OCI-LY7 (cell line): ENCODE measurements at regions not wholly inside any gene's neighbourhood (a gene's known extent, or its start where the extent isn't known, plus 50 kb on each side); places are given as distances from the start of the nearest gene placed in this dataset.

ENCODE experiments used
- BruUV-seq: library from RNA; stranded (reverse); fragments of 400-500 nt; replicated peaks from 2 replicates; lab custom pipeline; 2021; lab: Mats Ljungman, UMichigan
- CTCF ChIA-PET: fragments of 300-600 bp; sonication (Branson Sonifier 250); formaldehyde crosslinking; loops from one replicate; lab custom pipeline; 2022; ENCODE audit warnings: antibody characterized with exemption; ENCODE audit not compliant: unreplicated experiment; lab: Charles Lee
- POLR2A ChIA-PET: fragments of 300-600 bp; sonication (Branson Sonifier 250); formaldehyde crosslinking; loops from one replicate; lab custom pipeline; 2022; ENCODE audit warnings: antibody characterized with exemption; lab: Charles Lee
- DNase-seq: peaks from one replicate; pipeline ENCODE4 v3.0.0-alpha.2; 2015; ENCODE audit warnings: low spot score
- H2AFZ ChIP-seq: fragments of 200-600 bp; sonication (generic), shearing (Covaris generic); 2 replicates; pipeline ENCODE4 v1.6.1; 2014; ENCODE audit warnings: mild to moderate bottlenecking, antibody characterized with exemption, low read length, moderate library complexity
- H3K27ac ChIP-seq: fragments of 200-600 bp; sonication (generic); 2 replicates; pipeline ENCODE4 v1.5.1; 2014; ENCODE audit warnings: mixed run types, low read depth, mild to moderate bottlenecking, moderate library complexity, low read length, inconsistent platforms; ENCODE audit not compliant: poor library complexity, severe bottlenecking
- H3K36me3 ChIP-seq: fragments of 200-600 bp; sonication (generic); 2 replicates; pipeline ENCODE4 v1.6.1; 2014; ENCODE audit warnings: mild to moderate bottlenecking, antibody characterized with exemption, low read length, moderate library complexity, mixed read lengths; ENCODE audit not compliant: insufficient read depth
- H3K4me1 ChIP-seq: fragments of 200-600 bp; sonication (generic); 2 replicates; pipeline ENCODE4 v1.5.1; 2014; ENCODE audit warnings: mild to moderate bottlenecking, low read length; ENCODE audit not compliant: insufficient read depth, poor library complexity, severe bottlenecking
- H3K4me2 ChIP-seq: fragments of 200-600 bp; sonication (generic); 2 replicates; pipeline ENCODE4 v1.6.1; 2014; ENCODE audit warnings: mild to moderate bottlenecking, low read length
- H3K4me3 ChIP-seq: fragments of 200-600 bp; sonication (generic); 2 replicates; pipeline ENCODE4 v1.5.1; 2014; ENCODE audit warnings: mild to moderate bottlenecking, low read depth, low read length; ENCODE audit not compliant: poor library complexity, severe bottlenecking
- H3K79me2 ChIP-seq: fragments of 200-600 bp; sonication (generic); 2 replicates; pipeline ENCODE4 v1.6.1; 2016; ENCODE audit warnings: low read depth, mild to moderate bottlenecking, low read length, moderate library complexity, mixed read lengths; ENCODE audit not compliant: insufficient read depth
- H3K9me2 ChIP-seq: fragments of 200-600 bp; sonication (generic); 2 replicates; pipeline ENCODE4 v1.6.1; 2016; ENCODE audit warnings: mild to moderate bottlenecking, low read length, mixed read lengths; ENCODE audit not compliant: insufficient read depth
- H3K9me3 ChIP-seq: fragments of 200-600 bp; sonication (generic); 2 replicates; pipeline ENCODE4 v1.6.1; 2014; ENCODE audit warnings: mild to moderate bottlenecking, mixed run types, low read length, mixed read lengths
- H4K20me1 ChIP-seq: fragments of 200-600 bp; sonication (generic); 2 replicates; pipeline ENCODE4 v1.6.1; 2014; ENCODE audit warnings: mild to moderate bottlenecking, antibody characterized with exemption, low read length, moderate library complexity, mixed read lengths; ENCODE audit not compliant: insufficient read depth
- CTCF ChIP-seq: fragments of 200-600 bp; sonication (generic); conservative IDR thresholded peaks from 2 replicates; pipeline ENCODE4 v1.5.1; 2014; ENCODE audit warnings: mild to moderate bottlenecking, antibody characterized with exemption, low read length, moderate library complexity, mixed read lengths
- EZH2phosphoT487 ChIP-seq: fragments of 200-600 bp; sonication (generic); IDR thresholded peaks from 2 replicates; pipeline ENCODE4 v1.6.1; 2018; ENCODE audit warnings: low read depth, borderline replicate concordance, mild to moderate bottlenecking, mixed run types, antibody characterized with exemption, low read length, moderate library complexity, mixed read lengths
- intact Hi-C: fragments of 100-400 bp; cut with micrococcal nuclease; formaldehyde crosslinking; loops from one replicate; pipeline ENCODE4 v1.10.0; 2022; ENCODE audit not compliant: unreplicated experiment

GRCh38 chr2:15828576-15828975 is 111.8 kb upstream of the MYCN start:
- Histone ChIP-seq H3K79me2 (no peaks in the 10 kb centered on the region), H3K9me3 (no peaks in the 10 kb centered on the region), H3K27ac (no peak overlapping the region), H3K4me1 (no peaks in the 10 kb centered on the region), H3K4me3 (no peak overlapping the region), H3K9me2 (no peaks in the 10 kb centered on the region), H2AFZ (no peak overlapping the region), H3K4me2 (no peak overlapping the region), H4K20me1 (no peaks in the 10 kb centered on the region), H3K36me3 (no peaks in the 10 kb centered on the region)
- TF ChIP-seq EZH2phosphoT487 (no peak), CTCF (no peak)
- intact Hi-C loops = no loop called here
- ChIA-PET POLR2A (no interaction called here), CTCF (no interaction called here)
- no TSS peak for BruUV-seq
- no peak for DNase-seq

GRCh38 chr2:15829091-15829801 is 111.1 kb upstream of the MYCN start:
- DNase-seq = no peak
- H2AFZ ChIP-seq = no peak overlapping the region
- intact Hi-C loops = no loop called here
- no peaks in the 10 kb centered on the region for H3K36me3 ChIP-seq
- H4K20me1 ChIP-seq = no peaks in the 10 kb centered on the region
- TF ChIP-seq EZH2phosphoT487 (no peak), CTCF (no peak)
- H3K4me2 ChIP-seq = no peak overlapping the region
- BruUV-seq = no TSS peak
- H3K79me2 ChIP-seq = no peaks in the 10 kb centered on the region
- ChIA-PET POLR2A (no interaction called here), CTCF (no interaction called here)
- no peak overlapping the region for H3K4me3 ChIP-seq
- H3K9me3 ChIP-seq = no peaks in the 10 kb centered on the region
- no peaks in the 10 kb centered on the region for H3K9me2 ChIP-seq
- H3K4me1 ChIP-seq = no peaks in the 10 kb centered on the region
- H3K27ac ChIP-seq = no peak overlapping the region

- intact Hi-C loops = no loop called here
- H4K20me1 ChIP-seq = no peaks in the 10 kb centered on the region
- no peaks in the 10 kb centered on the region for H3K36me3 ChIP-seq
- no peaks in the 10 kb centered on the region for H3K79me2 ChIP-seq
- no peaks in the 10 kb centered on the region for H3K9me2 ChIP-seq
- H3K4me2 ChIP-seq = no peak overlapping the region
- ChIA-PET CTCF (no interaction called here), POLR2A (interaction anchor here (0.7 to 0.8 kb wide), 2 partner anchors 11 to 628 kb away, joined by 3 read pairs; no protein-coding TSS in a partner anchor)
- no peak for DNase-seq
- BruUV-seq = no TSS peak
- no peaks in the 10 kb centered on the region for H3K4me1 ChIP-seq
- TF ChIP-seq EZH2phosphoT487 = no peak
- no peak for TF ChIP-seq CTCF
- H2AFZ ChIP-seq = no peak overlapping the region
- no peaks in the 10 kb centered on the region for H3K9me3 ChIP-seq
- no peak overlapping the region for H3K4me3 ChIP-seq
- H3K27ac ChIP-seq = no peak overlapping the region
Observed at GRCh38 chr2:15829985-15830384, 110.4 kb upstream of the MYCN start.
